ENCODE measurements at regions not wholly inside any gene's neighbourhood (a gene's known extent, or its start where the extent isn't known, plus 50 kb on each side); places are given as distances from the start of the nearest gene placed in this dataset.

- intact Hi-C loops (cut with micrococcal nuclease), result no loop called here
Observed at GRCh38 chr4:181465826-181466225, 777.4 kb upstream of the TENM3 start.

DNA sequence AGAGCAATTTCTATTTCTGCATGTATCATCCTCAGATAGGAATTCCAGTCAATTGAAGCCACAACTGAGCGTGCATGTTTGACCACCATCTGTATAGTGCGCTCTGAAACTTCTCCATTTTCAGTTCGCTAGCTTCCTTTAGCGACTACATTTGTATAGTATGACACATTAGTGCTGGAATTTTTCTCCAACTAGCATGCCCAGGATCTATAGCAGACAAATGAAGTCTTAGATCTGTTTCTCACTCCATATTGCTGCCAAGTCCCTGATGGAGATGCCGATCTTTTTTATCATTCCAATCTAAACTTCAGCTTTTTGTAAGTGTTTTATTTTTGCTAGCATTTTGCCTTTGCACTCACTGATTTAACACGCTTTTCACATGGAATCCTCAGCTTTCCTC lies 774.8 kb upstream of the TENM3 start:
- Histone ChIP-seq H3K27me3 (ENCODE audit: control insufficient read depth in 2 of 2, insufficient read depth in 2 of 2, low read length in 2 of 2) (no peaks in the 10 kb centered on the region), H2AFZ (ENCODE audit: insufficient read depth, low read depth, low read length, poor library complexity, severe bottlenecking) (no peak overlapping the region), H3K4me2 (replicated peaks; ENCODE audit: extremely low read depth, low read length, poor library complexity, severe bottlenecking) (no peak overlapping the region), H3K79me2 (ENCODE audit: insufficient read depth, low read length) (no peaks in the 10 kb centered on the region), H3K9me3 (replicated peaks in 1 of 2; ENCODE audit: control insufficient read depth in 1 of 2, insufficient read depth in 1 of 2, low read length in 2 of 2) (no peaks in the 10 kb centered on the region), H3K9ac (ENCODE audit: insufficient read depth, low read length, poor library complexity, severe bottlenecking) (no peak overlapping the region), H3K27ac (ENCODE audit: low read depth in 1 of 2, low read length in 2 of 2) (no peak overlapping the region), H3K36me3 (replicated peaks in 1 of 2; ENCODE audit: control insufficient read depth in 1 of 2, insufficient read depth in 2 of 2, low read length in 2 of 2) (no peaks in the 10 kb centered on the region), H4K20me1 (ENCODE audit: insufficient read depth, low read length) (no peaks in the 10 kb centered on the region), H3K4me3 (replicated peaks in 1 of 3; ENCODE audit: low read depth in 2 of 3, low read length in 3 of 3) (no peak overlapping the region), H3K4me1 (ENCODE audit: control insufficient read depth in 1 of 2, insufficient read depth in 2 of 2, low read length in 2 of 2) (no peaks in the 10 kb centered on the region)
- Mint-ChIP-seq H3K27me3 (ENCODE audit: low read depth in 3 of 3) (no peaks in the 10 kb centered on the region), H3K27ac (no peak overlapping the region), H3K4me3 (no peak overlapping the region), H3K36me3 (no peaks in the 10 kb centered on the region), H3K4me1 (no peaks in the 10 kb centered on the region), H3K9me3 (peaks cover 0 to 6% (median 3%) of the 10 kb centered on the region in 7 donors)
- no peak for TF ChIP-seq CTCF (IDR thresholded peaks at IDR 0.05)
- intact Hi-C loops (cut with micrococcal nuclease), result no loop called here
- WGBS (ENCODE audit: insufficient coverage), result no CpG with 5 or more reads among the region's 6 CpGs
- no peak for DNase-seq

More at GRCh38 chr4:181465826-181466225, 777.4 kb upstream of the TENM3 start:
- no peak overlapping the region for H2AFZ ChIP-seq (ENCODE audit: insufficient read depth, low read depth, low read length, poor library complexity, severe bottlenecking)
- no peak overlapping the region for H3K4me3 ChIP-seq (replicated peaks in 1 of 3; ENCODE audit: low read depth in 2 of 3, low read length in 3 of 3)
- no peaks in the 10 kb centered on the region for H3K79me2 ChIP-seq (ENCODE audit: insufficient read depth, low read length)
- no peak overlapping the region for H3K27ac ChIP-seq (ENCODE audit: low read depth in 1 of 2, low read length in 2 of 2)
- no peaks in the 10 kb centered on the region for H3K36me3 ChIP-seq (replicated peaks in 1 of 2; ENCODE audit: control insufficient read depth in 1 of 2, insufficient read depth in 2 of 2, low read length in 2 of 2)
- H3K27me3 Mint-ChIP-seq (ENCODE audit: low read depth in 3 of 3), result no peaks in the 10 kb centered on the region
- WGBS (ENCODE audit: insufficient coverage), result 100% methylated on average over 2 of the region's 7 CpGs
- H3K4me3 Mint-ChIP-seq, result no peak overlapping the region
- DNase-seq, result no peak
- no peaks in the 10 kb centered on the region for H3K4me1 Mint-ChIP-seq
- H3K27ac Mint-ChIP-seq, result no peak overlapping the region
- no peaks in the 10 kb centered on the region for H3K36me3 Mint-ChIP-seq
- no peak for TF ChIP-seq CTCF (IDR thresholded peaks at IDR 0.05)
- H3K4me2 ChIP-seq (replicated peaks; ENCODE audit: extremely low read depth, low read length, poor library complexity, severe bottlenecking), result no peak overlapping the region
- peaks cover 0 to 3% (median 2%) of the 10 kb centered on the region in 7 donors for H3K9me3 Mint-ChIP-seq
- H3K9ac ChIP-seq (ENCODE audit: insufficient read depth, low read length, poor library complexity, severe bottlenecking), result no peak overlapping the region
- no peaks in the 10 kb centered on the region for H4K20me1 ChIP-seq (ENCODE audit: insufficient read depth, low read length)
- no peaks in the 10 kb centered on the region for H3K4me1 ChIP-seq (ENCODE audit: control insufficient read depth in 1 of 2, insufficient read depth in 2 of 2, low read length in 2 of 2)
- no peaks in the 10 kb centered on the region for H3K27me3 ChIP-seq (ENCODE audit: control insufficient read depth in 2 of 2, insufficient read depth in 2 of 2, low read length in 2 of 2)
- no peaks in the 10 kb centered on the region for H3K9me3 ChIP-seq (replicated peaks in 1 of 2; ENCODE audit: control insufficient read depth in 1 of 2, insufficient read depth in 1 of 2, low read length in 2 of 2)

Measured in CD14-positive monocyte (primary cell).